Spinal cord (tissue), 9 donors: ENCODE measurements at regions not wholly inside any gene's neighbourhood (a gene's known extent, or its start where the extent isn't known, plus 50 kb on each side); places are given as distances from the start of the nearest gene placed in this dataset.

Experiments
- DNase-seq, 6 donors: peaks; one replicate each; pipeline versions ENCODE4 v3.0.0 to v3.0.0-alpha.2; 2013 to 2015; ENCODE audit warnings: low spot score in 6 of 6, low read depth in 4 of 6
- H3K27ac ChIP-seq: one replicate; pipeline ENCODE4 v1.5.1; 2013; ENCODE audit warnings: low read depth, low read length, control low read depth
- H3K27me3 ChIP-seq: one replicate; pipeline ENCODE4 v1.6.1; 2013; ENCODE audit warnings: low read length; ENCODE audit not compliant: control insufficient read depth, insufficient read depth
- H3K36me3 ChIP-seq: one replicate; pipeline ENCODE4 v1.6.1; 2013; ENCODE audit warnings: low read length; ENCODE audit not compliant: control insufficient read depth, insufficient read depth
- H3K4me1 ChIP-seq: one replicate; pipeline ENCODE4 v1.6.1; 2013; ENCODE audit warnings: low read length; ENCODE audit not compliant: control insufficient read depth, insufficient read depth
- H3K4me3 ChIP-seq: one replicate; pipeline ENCODE4 v1.5.1; 2013; ENCODE audit warnings: low read depth, low read length, control low read depth
- H3K9me3 ChIP-seq: one replicate; pipeline ENCODE4 v1.6.1; 2013; ENCODE audit warnings: low read length; ENCODE audit not compliant: control insufficient read depth, insufficient read depth
- WGBS: methylation state at CpG from one replicate; pipeline ENCODE4 v1.1.5; 2013; ENCODE audit warnings: missing lambda C conversion rate; ENCODE audit not compliant: insufficient coverage; 5-methylcytosine and 5-hydroxymethylcytosine counted together
- donor health status: healthy.

- Histone ChIP-seq H3K9me3 (no peaks in the 10 kb centered on the region), H3K27me3 (no peaks in the 10 kb centered on the region), H3K4me1 (no peaks in the 10 kb centered on the region), H3K36me3 (no peaks in the 10 kb centered on the region), H3K4me3 (no peak overlapping the region), H3K27ac (no peak overlapping the region)
- 92% methylated on average over 2 of the region's 4 CpGs for WGBS
- no peak for DNase-seq
Measured at GRCh38 chr5:68387074-68387796, 171.7 kb downstream of the PIK3R1 start.

GRCh38 chr5:68389618-68390017, 174.1 kb downstream of the PIK3R1 start:
- WGBS = 93% methylated on average over 3 of the region's 3 CpGs
- Histone ChIP-seq H3K27me3 (no peaks in the 10 kb centered on the region), H3K27ac (no peak overlapping the region), H3K4me1 (no peaks in the 10 kb centered on the region), H3K36me3 (no peaks in the 10 kb centered on the region), H3K9me3 (no peaks in the 10 kb centered on the region), H3K4me3 (no peak overlapping the region)
- no peak for DNase-seq

GRCh38 chr5:68392617-68393016, 177.1 kb downstream of the PIK3R1 start:
- no peak for DNase-seq
- H3K4me1 ChIP-seq = no peaks in the 10 kb centered on the region
- no CpG with 5 or more reads among the region's 2 CpGs for WGBS

DNA sequence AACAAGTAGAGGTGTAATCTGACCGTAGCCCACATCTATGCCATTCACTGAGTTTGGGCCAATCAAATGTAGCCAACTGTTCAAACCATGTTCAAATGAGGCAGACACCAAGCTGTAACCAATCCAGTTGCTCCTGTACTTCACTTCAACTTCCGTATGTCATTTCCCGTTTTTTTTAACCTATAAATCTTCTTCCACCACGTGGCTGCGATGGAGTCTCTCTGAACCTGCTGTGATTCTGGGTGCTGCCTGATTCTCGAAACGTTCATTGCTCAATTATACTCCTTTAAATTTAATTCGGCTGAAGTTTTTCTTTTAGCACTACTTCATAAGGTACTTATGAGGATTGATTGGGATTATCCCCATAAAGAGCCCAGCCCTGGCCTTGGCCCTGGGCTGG, 179.7 kb downstream of the PIK3R1 start:
- Histone ChIP-seq H3K27ac (no peak overlapping the region), H3K27me3 (no peaks in the 10 kb centered on the region), H3K4me3 (no peak overlapping the region), H3K4me1 (no peaks in the 10 kb centered on the region), H3K36me3 (no peaks in the 10 kb centered on the region), H3K9me3 (no peaks in the 10 kb centered on the region)
- WGBS = 92% methylated on average over 3 of the region's 8 CpGs
- no peak for DNase-seq

More at GRCh38 chr5:68392617-68393016, 177.1 kb downstream of the PIK3R1 start:
- Histone ChIP-seq H3K27me3 (no peaks in the 10 kb centered on the region), H3K27ac (no peak overlapping the region), H3K9me3 (no peaks in the 10 kb centered on the region), H3K36me3 (no peaks in the 10 kb centered on the region), H3K4me3 (no peak overlapping the region)

GRCh38 chr5:68395926-68396511, 180.5 kb downstream of the PIK3R1 start:
- no CpG with 5 or more reads among the region's 2 CpGs for WGBS
- DNase-seq = no peak
- H3K9me3 ChIP-seq = no peaks in the 10 kb centered on the region
- H3K36me3 ChIP-seq = no peaks in the 10 kb centered on the region
- no peaks in the 10 kb centered on the region for H3K27me3 ChIP-seq
- no peak overlapping the region for H3K27ac ChIP-seq
- no peak overlapping the region for H3K4me3 ChIP-seq
- no peaks in the 10 kb centered on the region for H3K4me1 ChIP-seq

DNA sequence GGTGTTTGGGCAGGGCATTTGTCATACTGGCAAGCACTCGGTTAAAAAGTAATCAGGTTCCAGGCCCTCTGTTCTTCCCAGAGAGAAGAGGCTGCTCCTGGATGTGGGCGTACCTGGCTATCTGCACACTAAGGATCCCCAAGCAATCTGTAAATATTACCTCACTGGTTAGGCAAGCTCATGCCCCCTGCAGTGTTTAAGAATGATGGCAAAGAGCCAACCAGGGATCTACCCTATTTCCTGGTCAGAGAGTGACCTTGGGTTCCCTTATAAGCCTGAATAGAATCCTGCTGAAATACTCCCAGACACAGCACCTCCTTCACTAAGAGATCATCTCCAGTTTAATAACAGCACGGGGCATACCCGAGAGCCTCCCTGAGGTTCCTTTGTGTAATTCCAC, 181.2 kb downstream of the PIK3R1 start:
- DNase-seq = no peak
- 84% methylated on average over 3 of the region's 4 CpGs for WGBS
- Histone ChIP-seq H3K9me3 (no peaks in the 10 kb centered on the region), H3K4me3 (no peak overlapping the region), H3K27ac (no peak overlapping the region), H3K27me3 (no peaks in the 10 kb centered on the region), H3K4me1 (no peaks in the 10 kb centered on the region), H3K36me3 (no peaks in the 10 kb centered on the region)

DNA sequence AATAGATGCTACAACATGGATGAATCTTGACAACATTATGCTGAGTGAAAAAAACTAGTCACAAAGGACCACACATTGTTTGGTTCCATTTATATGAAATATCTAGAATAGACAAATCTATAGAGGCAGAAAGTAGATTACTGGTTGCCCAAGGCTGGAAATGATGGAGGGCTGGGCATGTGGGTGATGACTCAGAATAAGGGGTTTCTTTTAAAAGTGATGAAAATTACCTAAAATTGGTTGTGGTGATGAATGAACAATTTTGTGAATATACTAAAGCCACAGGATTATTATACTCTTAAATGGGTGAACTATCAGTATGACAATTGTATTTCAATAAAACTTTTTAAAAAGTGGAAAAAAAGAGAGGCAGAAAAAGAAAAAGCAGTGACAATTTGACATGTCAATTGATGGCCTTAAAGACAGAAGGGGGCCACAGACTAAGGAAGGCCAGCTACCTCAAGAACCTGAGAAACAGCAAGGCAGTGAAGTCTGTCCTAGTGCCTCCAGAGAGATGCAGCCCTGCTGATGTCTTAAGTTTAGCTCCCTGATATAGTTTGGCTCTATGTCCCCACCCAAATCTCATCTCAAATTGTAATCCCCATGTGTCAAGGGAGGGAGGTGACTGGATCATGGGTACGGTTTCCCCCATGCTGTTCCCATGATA, 182.7 kb downstream of the PIK3R1 start:
- no peaks in the 10 kb centered on the region for H3K9me3 ChIP-seq
- WGBS = no CpG with 5 or more reads among the region's 1 CpG
- H3K27me3 ChIP-seq = no peaks in the 10 kb centered on the region
- no peaks in the 10 kb centered on the region for H3K4me1 ChIP-seq
- no peak for DNase-seq
- H3K27ac ChIP-seq = no peak overlapping the region
- H3K4me3 ChIP-seq = no peak overlapping the region
- H3K36me3 ChIP-seq = no peaks in the 10 kb centered on the region

- Histone ChIP-seq H3K9me3 (no peaks in the 10 kb centered on the region), H3K4me1 (peaks cover 6% of the 10 kb centered on the region), H3K36me3 (no peaks in the 10 kb centered on the region), H3K4me3 (no peak overlapping the region), H3K27me3 (no peaks in the 10 kb centered on the region), H3K27ac (no peak overlapping the region)
- 92% methylated on average over 3 of the region's 4 CpGs for WGBS
- DNase-seq = no peak
Measured at GRCh38 chr5:68403301-68403700, 187.7 kb downstream of the PIK3R1 start.

- no peak for DNase-seq
- Histone ChIP-seq H3K27ac (no peak overlapping the region), H3K4me1 (peaks cover 6% of the 10 kb centered on the region), H3K27me3 (no peaks in the 10 kb centered on the region), H3K9me3 (no peaks in the 10 kb centered on the region), H3K4me3 (no peak overlapping the region), H3K36me3 (no peaks in the 10 kb centered on the region)
Measured at GRCh38 chr5:68404246-68404645, 188.7 kb downstream of the PIK3R1 start.
